DND-41 (cell line): ENCODE measurements at regions not wholly inside any gene's neighbourhood (a gene's known extent, or its start where the extent isn't known, plus 50 kb on each side); places are given as distances from the start of the nearest gene placed in this dataset.

ENCODE experiments used
- CTCF ChIP-seq: IDR thresholded peaks from 2 replicates; pipeline ENCODE4 v1.5.1; 2012; ENCODE audit warnings: borderline replicate concordance, low read length, moderate library complexity, mild to moderate bottlenecking; ENCODE audit not compliant: poor library complexity, severe bottlenecking; ENCODE audit errors: extremely low read depth
- EZH2 ChIP-seq: IDR thresholded peaks from 3 replicates; pipeline ENCODE4 v1.6.1; 2012; ENCODE audit warnings: borderline replicate concordance, low read depth, mild to moderate bottlenecking, moderate library complexity, low read length, inconsistent platforms; ENCODE audit not compliant: severe bottlenecking

- TF ChIP-seq CTCF (no peak), EZH2 (no peak)
These were observed 59.6 kb upstream of the ACKR3 start for GRCh38 chr2:236510034-236510433.
